ENCODE measurements at regions not wholly inside any gene's neighbourhood (a gene's known extent, or its start where the extent isn't known, plus 50 kb on each side); places are given as distances from the start of the nearest gene placed in this dataset.

- TF ChIP-seq, protein P1, sequence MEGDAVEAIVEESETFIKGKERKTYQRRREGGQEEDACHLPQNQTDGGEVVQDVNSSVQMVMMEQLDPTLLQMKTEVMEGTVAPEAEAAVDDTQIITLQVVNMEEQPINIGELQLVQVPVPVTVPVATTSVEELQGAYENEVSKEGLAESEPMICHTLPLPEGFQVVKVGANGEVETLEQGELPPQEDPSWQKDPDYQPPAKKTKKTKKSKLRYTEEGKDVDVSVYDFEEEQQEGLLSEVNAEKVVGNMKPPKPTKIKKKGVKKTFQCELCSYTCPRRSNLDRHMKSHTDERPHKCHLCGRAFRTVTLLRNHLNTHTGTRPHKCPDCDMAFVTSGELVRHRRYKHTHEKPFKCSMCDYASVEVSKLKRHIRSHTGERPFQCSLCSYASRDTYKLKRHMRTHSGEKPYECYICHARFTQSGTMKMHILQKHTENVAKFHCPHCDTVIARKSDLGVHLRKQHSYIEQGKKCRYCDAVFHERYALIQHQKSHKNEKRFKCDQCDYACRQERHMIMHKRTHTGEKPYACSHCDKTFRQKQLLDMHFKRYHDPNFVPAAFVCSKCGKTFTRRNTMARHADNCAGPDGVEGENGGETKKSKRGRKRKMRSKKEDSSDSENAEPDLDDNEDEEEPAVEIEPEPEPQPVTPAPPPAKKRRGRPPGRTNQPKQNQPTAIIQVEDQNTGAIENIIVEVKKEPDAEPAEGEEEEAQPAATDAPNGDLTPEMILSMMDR (IDR thresholded peaks at IDR 0.05; ENCODE audit: borderline replicate concordance, insufficient read depth, low read depth, low read length) = no peak
Measured at GRCh38 chr11:29707924-29708323, 308.9 kb downstream of the KCNA4 start.

DNA sequence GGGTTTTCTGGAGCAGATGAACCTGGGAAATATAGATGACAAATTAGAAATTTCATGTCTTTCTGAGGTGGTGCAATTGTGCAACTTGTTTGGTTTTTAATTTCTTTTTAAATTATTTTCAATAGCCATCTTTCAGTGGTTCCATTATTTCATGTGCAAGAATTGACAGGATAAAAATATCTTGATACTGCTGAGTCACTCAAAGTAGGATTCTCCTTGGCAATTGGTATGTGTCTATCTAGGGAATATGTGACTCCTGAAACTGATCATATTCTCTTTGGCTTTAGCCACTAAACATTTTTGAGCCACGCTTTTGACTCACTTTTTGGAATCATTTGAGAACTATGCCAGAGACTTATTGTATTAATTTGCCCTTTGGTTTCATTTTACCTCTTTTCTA, 331.5 kb downstream of the KCNA4 start:
- TF ChIP-seq, protein P1 (IDR thresholded peaks at IDR 0.05; ENCODE audit: borderline replicate concordance, insufficient read depth, low read depth, low read length) = no peak
- H3K4me3 ChIP-seq (ENCODE audit: low read depth, low read length) = no peak overlapping the region

More at GRCh38 chr11:29707924-29708323, 308.9 kb downstream of the KCNA4 start:
- no peak overlapping the region for H3K4me3 ChIP-seq (ENCODE audit: low read depth, low read length)

DNA sequence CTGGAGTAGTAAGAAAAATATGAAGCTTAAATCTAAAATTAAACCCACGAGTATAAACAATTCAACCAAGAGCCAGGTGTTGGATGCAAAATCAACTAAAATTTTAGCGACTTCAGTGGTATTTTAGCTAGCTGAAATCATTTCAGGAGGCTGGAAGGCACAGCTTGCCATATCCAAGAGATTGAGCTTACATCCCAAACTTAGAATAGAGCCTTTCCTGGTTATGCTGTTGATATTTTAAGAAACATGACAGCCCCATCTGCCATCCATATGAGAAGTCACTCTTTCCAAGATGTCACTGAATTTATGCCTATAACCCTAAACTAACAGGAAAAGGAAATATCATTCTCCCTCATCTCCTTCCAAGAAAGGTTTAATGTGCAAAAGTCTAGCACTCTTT, 334.0 kb downstream of the KCNA4 start:
- TF ChIP-seq, protein P1 (IDR thresholded peaks at IDR 0.05; ENCODE audit: borderline replicate concordance, insufficient read depth, low read depth, low read length) = no peak
- H3K4me3 ChIP-seq (ENCODE audit: low read depth, low read length) = no peak overlapping the region

DNA sequence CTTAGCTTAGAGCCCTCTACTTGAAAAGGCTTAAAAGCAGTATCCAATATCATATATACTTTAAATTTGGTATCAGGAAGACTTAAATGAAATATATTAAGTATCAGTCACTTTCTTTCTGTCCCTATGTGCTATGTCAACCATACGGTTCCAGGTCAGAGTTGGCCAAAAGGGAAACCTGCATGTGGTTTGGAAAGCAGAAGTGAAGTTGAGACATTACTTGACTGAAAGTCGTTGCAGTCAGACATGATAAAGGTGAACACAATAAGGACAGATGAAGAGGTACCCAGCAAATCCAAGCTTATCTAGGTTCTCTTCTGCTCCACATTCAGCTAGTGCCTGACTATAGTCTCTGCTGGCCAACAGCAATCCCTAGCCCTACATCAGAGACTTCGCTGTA, 336.8 kb downstream of the KCNA4 start:
- TF ChIP-seq, protein P1 (IDR thresholded peaks at IDR 0.05; ENCODE audit: borderline replicate concordance, insufficient read depth, low read depth, low read length) = no peak
- H3K4me3 ChIP-seq (ENCODE audit: low read depth, low read length) = no peak overlapping the region

GRCh38 chr11:29676993-29677392, 339.8 kb downstream of the KCNA4 start:
- TF ChIP-seq, protein P1 (IDR thresholded peaks at IDR 0.05; ENCODE audit: borderline replicate concordance, insufficient read depth, low read depth, low read length) = no peak

DNA sequence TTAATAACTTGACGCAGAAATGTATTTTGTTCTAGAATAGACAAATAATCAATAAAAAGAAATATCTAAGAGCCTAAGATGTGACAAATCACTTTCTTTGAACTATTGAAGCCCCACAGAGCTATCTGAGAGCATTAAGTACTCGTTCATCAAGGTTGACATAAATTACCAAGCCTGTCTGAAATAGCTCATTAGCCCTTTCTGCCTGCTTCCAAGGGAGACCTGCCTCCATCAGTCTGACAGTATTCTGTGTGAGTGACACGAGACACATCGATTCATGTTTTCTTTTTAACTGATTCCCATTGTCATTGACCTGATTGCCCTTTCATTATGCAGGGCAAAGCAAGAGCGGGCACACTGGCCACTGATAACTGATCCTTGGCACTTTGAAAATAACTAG, 347.5 kb downstream of the KCNA4 start:
- H3K4me3 ChIP-seq (ENCODE audit: low read depth, low read length) = no peak overlapping the region
- TF ChIP-seq, protein P1 (IDR thresholded peaks at IDR 0.05; ENCODE audit: borderline replicate concordance, insufficient read depth, low read depth, low read length) = no peak

More at GRCh38 chr11:29676993-29677392, 339.8 kb downstream of the KCNA4 start:
- no peak overlapping the region for H3K4me3 ChIP-seq (ENCODE audit: low read depth, low read length)

DNA sequence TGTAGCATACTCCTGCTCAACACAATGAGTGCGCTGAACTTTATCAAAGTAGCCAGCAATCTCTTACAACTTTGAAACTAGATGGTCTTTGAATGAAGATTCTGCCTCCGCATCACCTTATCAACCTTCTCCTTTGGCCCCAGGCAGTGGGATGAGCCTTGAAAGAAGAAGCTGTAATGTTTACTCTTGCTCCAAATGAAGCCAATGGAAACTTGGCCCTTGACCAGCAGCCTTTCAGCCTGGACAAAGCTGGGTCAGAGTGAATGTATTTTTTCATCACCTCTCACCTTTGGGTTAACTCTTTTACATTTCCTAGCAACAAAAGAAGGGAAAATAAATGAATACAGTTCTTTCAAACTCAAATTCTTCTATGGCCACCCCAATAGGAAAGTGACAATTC, 359.1 kb downstream of the KCNA4 start:
- no peak overlapping the region for H3K4me3 ChIP-seq (ENCODE audit: low read depth, low read length)
- TF ChIP-seq, protein P1 (IDR thresholded peaks at IDR 0.05; ENCODE audit: borderline replicate concordance, insufficient read depth, low read depth, low read length) = no peak
